GM12892 (cell line): ENCODE measurements at regions not wholly inside any gene's neighbourhood (a gene's known extent, or its start where the extent isn't known, plus 50 kb on each side); places are given as distances from the start of the nearest gene placed in this dataset.

Experiments
- DNase-seq: peaks from one replicate; pipeline ENCODE4 v3.0.0; 2011; ENCODE audit not compliant: insufficient read length
- FAIRE-seq: peaks from 2 replicates; lab custom pipeline; 2011; peaks lifted over from hg19 to GRCh38; lab: Jason Lieb, UNC
- POLR2A ChIP-seq: IDR thresholded peaks from 2 replicates; pipeline ENCODE4 v1.6.1; 2011; ENCODE audit warnings: low read depth, low read length, control low read depth
- POLR2AphosphoS5 ChIP-seq: IDR thresholded peaks from 2 replicates; pipeline ENCODE4 v1.6.1; 2011; ENCODE audit warnings: low read depth, low read length, control low read depth
- TAF1 ChIP-seq: IDR thresholded peaks from 2 replicates; pipeline ENCODE4 v1.6.1; 2011; ENCODE audit warnings: low read depth, mild to moderate bottlenecking, control low read depth, low read length, borderline replicate concordance

DNA sequence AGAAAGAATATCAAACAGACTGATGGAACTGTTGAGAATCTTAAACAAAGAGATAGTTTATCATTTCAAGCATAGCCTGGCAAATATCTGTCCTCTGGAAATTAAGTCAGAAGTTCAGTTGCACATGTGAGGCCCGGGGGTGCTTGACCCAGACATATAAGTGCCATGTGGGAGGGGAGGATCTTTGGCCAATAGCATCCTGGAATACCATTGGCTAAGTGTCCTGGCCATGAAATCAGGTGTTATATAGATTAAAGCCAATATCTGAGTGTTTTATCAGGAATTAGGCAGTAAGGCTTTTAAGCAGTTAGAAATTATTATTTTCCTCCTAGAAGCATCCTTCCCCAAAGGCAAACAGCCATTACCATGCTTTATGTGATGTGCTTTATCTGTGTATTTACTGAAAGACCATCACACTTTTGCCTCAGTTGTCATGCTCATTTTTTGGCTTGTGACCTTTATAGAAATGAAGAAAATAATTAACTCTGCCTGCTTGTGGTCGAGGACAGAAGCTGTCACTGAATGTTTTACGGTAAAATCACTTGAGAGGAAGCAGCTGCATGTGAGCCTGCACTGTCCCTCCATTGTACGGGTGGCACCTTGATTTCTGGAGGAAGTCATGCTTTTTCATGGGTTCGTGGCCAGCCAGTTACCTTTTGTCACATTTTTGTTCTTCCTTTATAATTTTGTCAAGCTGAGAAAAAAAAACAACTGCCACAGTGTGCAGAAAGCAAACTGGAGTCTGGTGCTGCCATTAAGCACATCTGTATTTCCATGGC lies 259.9 kb upstream of the FMN2 start:
- TF ChIP-seq TAF1 (no peak), POLR2AphosphoS5 (no peak), POLR2A (no peak)
- DNase-seq (no peak), FAIRE-seq (no peak)

DNA sequence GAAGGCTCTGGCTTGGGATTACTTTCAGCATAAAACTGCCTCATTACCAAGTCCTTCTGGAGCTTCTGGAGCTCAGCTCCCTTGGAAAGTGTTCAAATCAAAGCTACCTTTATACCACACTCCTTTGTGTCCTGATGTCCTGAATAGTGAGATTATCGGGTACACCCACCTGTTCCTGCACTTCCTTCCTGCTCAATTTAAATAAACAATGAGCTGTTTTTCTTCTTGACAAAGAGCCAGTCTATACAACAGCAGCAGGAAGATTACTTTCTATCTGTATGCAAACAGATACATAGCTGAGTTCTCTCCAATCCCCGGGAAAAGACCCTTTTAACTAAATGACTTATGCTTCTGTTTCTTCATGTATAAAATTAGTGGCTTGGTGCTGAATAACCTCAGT lies 258.0 kb upstream of the FMN2 start:
- no peak for TF ChIP-seq POLR2AphosphoS5
- TF ChIP-seq POLR2A: no peak
- no peak for TF ChIP-seq TAF1
- FAIRE-seq (no peak), DNase-seq (no peak)

- TF ChIP-seq POLR2A (no peak), TAF1 (no peak), POLR2AphosphoS5 (no peak)
- FAIRE-seq (no peak), DNase-seq (no peak)
These were observed 255.7 kb upstream of the FMN2 start for GRCh38 chr1:239835946-239836440.

DNA sequence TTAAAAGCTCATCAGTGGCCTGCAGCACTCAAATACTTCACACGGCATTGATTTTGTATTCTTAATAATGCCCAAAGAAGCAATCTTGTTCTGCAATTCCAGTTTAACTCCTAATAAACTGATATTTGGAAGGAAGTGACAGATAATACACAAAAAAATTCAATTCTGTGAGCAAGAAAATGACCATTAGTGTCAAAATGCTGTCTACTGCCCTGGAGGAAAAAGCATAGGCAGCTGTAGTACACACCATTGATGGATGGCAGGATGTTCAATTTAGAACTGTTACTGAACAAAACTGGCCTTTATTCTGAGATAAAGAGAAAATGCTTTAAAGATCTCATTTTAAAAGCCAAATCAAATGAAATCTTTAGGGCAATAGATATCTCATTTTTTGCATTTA lies 251.3 kb upstream of the FMN2 start:
- no peak for DNase-seq
- TF ChIP-seq POLR2A: no peak
- no peak for TF ChIP-seq POLR2AphosphoS5
- TF ChIP-seq TAF1: no peak
- FAIRE-seq: no peak

- DNase-seq (no peak), FAIRE-seq (no peak)
- TF ChIP-seq POLR2A: no peak
- no peak for TF ChIP-seq TAF1
- no peak for TF ChIP-seq POLR2AphosphoS5
These were observed 250.9 kb upstream of the FMN2 start for GRCh38 chr1:239840790-239841189.

- no peak for DNase-seq
- FAIRE-seq: no peak
- no peak for TF ChIP-seq POLR2A
- no peak for TF ChIP-seq POLR2AphosphoS5
- no peak for TF ChIP-seq TAF1
These were observed 250.1 kb upstream of the FMN2 start for GRCh38 chr1:239841631-239842030.

GRCh38 chr1:239843541-239843940 lies 248.1 kb upstream of the FMN2 start:
- DNase-seq: no peak
- FAIRE-seq: no peak
- no peak for TF ChIP-seq POLR2A
- TF ChIP-seq POLR2AphosphoS5: no peak
- no peak for TF ChIP-seq TAF1

DNA sequence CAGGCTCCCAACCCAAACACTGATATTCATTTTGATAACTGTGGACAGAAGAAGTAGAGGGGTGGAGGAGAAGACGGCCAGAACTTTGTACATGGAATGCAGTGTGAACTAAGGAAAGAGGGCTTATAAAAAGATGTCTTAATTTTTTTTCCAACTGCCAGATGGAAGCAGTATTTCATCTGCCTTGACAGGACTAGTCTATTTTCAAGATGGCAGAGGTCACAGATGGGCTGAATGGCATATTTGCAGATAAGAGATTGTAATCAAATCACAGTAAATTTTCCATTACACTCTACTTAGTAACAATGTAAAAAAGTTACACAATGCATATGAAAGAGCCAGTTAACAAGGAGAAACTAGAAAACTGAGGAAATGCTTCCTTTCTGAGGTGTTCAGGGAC lies 246.8 kb upstream of the FMN2 start:
- TF ChIP-seq POLR2AphosphoS5 (no peak), TAF1 (no peak), POLR2A (no peak)
- DNase-seq (no peak), FAIRE-seq (no peak)

GRCh38 chr1:239854922-239855321 lies 236.8 kb upstream of the FMN2 start:
- TF ChIP-seq POLR2A: no peak
- no peak for TF ChIP-seq TAF1
- DNase-seq: no peak
- FAIRE-seq: no peak

- DNase-seq (no peak), FAIRE-seq (no peak)
- TF ChIP-seq POLR2A (no peak), POLR2AphosphoS5 (no peak), TAF1 (no peak)
These were observed 235.6 kb upstream of the FMN2 start for GRCh38 chr1:239856067-239856466.

- FAIRE-seq (no peak), DNase-seq (no peak)
- TF ChIP-seq TAF1 (no peak), POLR2A (no peak), POLR2AphosphoS5 (no peak)
These were observed 234.8 kb upstream of the FMN2 start for GRCh38 chr1:239856924-239857323.

DNA sequence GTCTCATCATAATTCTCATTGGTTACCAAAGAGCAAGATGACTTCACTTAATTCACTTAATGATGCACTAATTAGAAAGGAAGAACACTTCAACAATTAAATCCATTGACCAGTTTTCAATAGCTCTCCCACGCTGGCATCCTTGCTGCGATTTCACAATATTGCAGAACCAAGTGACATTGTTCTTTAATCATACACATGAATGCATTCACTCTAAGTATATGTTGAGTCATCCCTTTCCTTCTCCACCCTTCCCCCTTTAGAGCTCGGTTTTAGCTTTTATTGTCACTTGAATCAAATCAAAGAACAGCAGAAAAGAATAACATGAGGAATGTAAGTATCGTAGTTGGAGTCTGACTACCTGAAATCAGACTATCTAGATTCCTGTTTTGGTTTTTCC lies 233.6 kb upstream of the FMN2 start:
- TF ChIP-seq TAF1 (no peak), POLR2AphosphoS5 (no peak), POLR2A (no peak)
- FAIRE-seq (no peak), DNase-seq (no peak)

GRCh38 chr1:239858529-239858928 lies 233.2 kb upstream of the FMN2 start:
- DNase-seq: no peak
- FAIRE-seq: no peak
- no peak for TF ChIP-seq POLR2AphosphoS5
- TF ChIP-seq TAF1: no peak
- no peak for TF ChIP-seq POLR2A
